Transverse colon (tissue), 4 donors: ENCODE measurements at regions not wholly inside any gene's neighbourhood (a gene's known extent, or its start where the extent isn't known, plus 50 kb on each side); places are given as distances from the start of the nearest gene placed in this dataset.

ENCODE experiments used
- DNase-seq: peaks from one replicate; pipeline ENCODE4 v3.0.0-alpha.2; 2019
- H3K27ac ChIP-seq, 4 donors: fragments of 200-600 bp; sonication (generic); 2 replicates each; pipeline ENCODE4 v1.5.1; 2016 to 2018; ENCODE audit warnings: inconsistent platforms in 4 of 4
- H3K27me3 ChIP-seq: fragments of 200-600 bp; sonication (generic); 2 replicates; pipeline ENCODE4 v1.5.1; 2017; ENCODE audit warnings: inconsistent platforms
- H3K36me3 ChIP-seq, 4 donors: fragments of 200-600 bp; sonication (generic); 2 replicates each; pipeline ENCODE4 v1.5.1; 2017 to 2019; ENCODE audit warnings: inconsistent platforms in 4 of 4
- H3K4me1 ChIP-seq, 4 donors: fragments of 200-600 bp; sonication (generic); 2 replicates each; pipeline ENCODE4 v1.5.1; 2017 to 2020; ENCODE audit warnings: inconsistent platforms in 4 of 4
- H3K4me3 ChIP-seq, 4 donors: fragments of 200-600 bp; sonication (generic); 1 replicate in 1 of 4; 2 replicates in 3 of 4; pipeline versions ENCODE4 v1.5.1 to v1.6.1; 2017 to 2019; ENCODE audit warnings: inconsistent platforms in 4 of 4
- H3K9me3 ChIP-seq, 2 donors: fragments of 200-600 bp; sonication (generic); 2 replicates each; pipeline ENCODE4 v1.5.1; 2017 to 2019; ENCODE audit warnings: inconsistent platforms in 2 of 2
- CTCF ChIP-seq, 5 experiments: fragments of 200-600 bp in 3 of 5; fragments of 450-650 bp in 2 of 5; sonication (generic) in 3 of 5; IDR thresholded peaks; 1 replicate in 2 of 5; 2 replicates in 3 of 5; pipeline ENCODE4 v1.5.1; 2016 to 2017; ENCODE audit warnings: antibody characterized with exemption in 5 of 5, inconsistent platforms in 3 of 5, mild to moderate bottlenecking in 2 of 5, moderate library complexity in 1 of 5
- EP300 ChIP-seq: sonication (generic); formaldehyde crosslinking; IDR thresholded peaks from one replicate; pipeline ENCODE4 v1.6.1; 2017; ENCODE audit warnings: antibody characterized with exemption, low read depth
- POLR2A ChIP-seq: fragments of 450-650 bp; IDR thresholded peaks from one replicate; pipeline ENCODE4 v1.6.1; 2016; ENCODE audit warnings: antibody characterized with exemption, mild to moderate bottlenecking, moderate library complexity
- POLR2AphosphoS5 ChIP-seq, 3 donors: sonication (generic); formaldehyde crosslinking; IDR thresholded peaks; one replicate each; pipeline ENCODE4 v1.6.1; 2016; ENCODE audit warnings: antibody characterized with exemption in 3 of 3
- WGBS, 2 donors: methylation state at CpG; one replicate each; pipeline ENCODE4 v1.1.5; 2018; ENCODE audit warnings: low coverage in 1 of 2; 5-methylcytosine and 5-hydroxymethylcytosine counted together
- in situ Hi-C, 4 donors: fragments of 200-750 bp; cut with MboI; loops; one replicate each; pipeline versions ENCODE4 v1.15.0 to v1.15.1; 2017; ENCODE audit warnings: low sequenced_read_pairs in 3 of 4, low pct_ligation_motif_present in 1 of 4, low pct_unique_long_range_greater_than_20kb in 1 of 4
- intact Hi-C: fragments of 100-400 bp; cut with DNase I; formaldehyde crosslinking; loops from one replicate; pipeline ENCODE4 v1.15.1; 2023; ENCODE audit warnings: low total_unique reads

- DNase-seq: no peak
- no peaks in the 10 kb centered on the region for H3K9me3 ChIP-seq
- no peaks in the 10 kb centered on the region for H3K27me3 ChIP-seq
- WGBS, 2 donors: 55 to 58% methylated on average over 2 of the region's 2 CpGs
- intact Hi-C loops: no loop called here
- no peak overlapping the region for H3K4me3 ChIP-seq
- in situ Hi-C loops: no loop called here
- H3K4me1 ChIP-seq: no peaks in the 10 kb centered on the region
- TF ChIP-seq POLR2A (no peak), POLR2AphosphoS5 (IDR thresholded peaks at IDR 0.05) (no peak), EP300 (no peak), CTCF (IDR thresholded peaks at IDR 0.05) (no peak)
- no peaks in the 10 kb centered on the region for H3K36me3 ChIP-seq
- H3K27ac ChIP-seq: no peak overlapping the region
Observed at GRCh38 chr9:30511666-30512065, 1872.8 kb upstream of the ACO1 start.

- Histone ChIP-seq H3K27me3 (no peaks in the 10 kb centered on the region), H3K36me3 (no peaks in the 10 kb centered on the region), H3K9me3 (no peaks in the 10 kb centered on the region), H3K27ac (no peak overlapping the region), H3K4me3 (no peak overlapping the region), H3K4me1 (no peaks in the 10 kb centered on the region)
- 68 to 71% methylated on average over 1 of the region's 1 CpG for WGBS, 2 donors
- intact Hi-C loops (no loop called here), in situ Hi-C loops (no loop called here)
- no peak for TF ChIP-seq POLR2AphosphoS5 (IDR thresholded peaks at IDR 0.05)
- TF ChIP-seq POLR2A: no peak
- TF ChIP-seq CTCF (IDR thresholded peaks at IDR 0.05): no peak
- no peak for TF ChIP-seq EP300
- DNase-seq: no peak
Observed at GRCh38 chr9:30519166-30519565, 1865.3 kb upstream of the ACO1 start.

GRCh38 chr9:30519756-30520155 lies 1864.7 kb upstream of the ACO1 start:
- in situ Hi-C loops (no loop called here), intact Hi-C loops (no loop called here)
- Histone ChIP-seq H3K4me3 (no peak overlapping the region), H3K27me3 (no peaks in the 10 kb centered on the region), H3K4me1 (no peaks in the 10 kb centered on the region), H3K36me3 (no peaks in the 10 kb centered on the region), H3K27ac (no peak overlapping the region), H3K9me3 (no peaks in the 10 kb centered on the region)
- 48 to 64% methylated on average over 2 of the region's 2 CpGs for WGBS, 2 donors
- DNase-seq: no peak
- TF ChIP-seq POLR2A (no peak), EP300 (no peak), POLR2AphosphoS5 (IDR thresholded peaks at IDR 0.05) (no peak), CTCF (IDR thresholded peaks at IDR 0.05) (no peak)

- Histone ChIP-seq H3K27me3 (no peaks in the 10 kb centered on the region), H3K27ac (no peak overlapping the region), H3K4me3 (no peak overlapping the region), H3K9me3 (no peaks in the 10 kb centered on the region), H3K36me3 (no peaks in the 10 kb centered on the region), H3K4me1 (no peaks in the 10 kb centered on the region)
- no peak for TF ChIP-seq POLR2AphosphoS5 (IDR thresholded peaks at IDR 0.05)
- no peak for TF ChIP-seq CTCF (IDR thresholded peaks at IDR 0.05)
- TF ChIP-seq POLR2A: no peak
- TF ChIP-seq EP300: no peak
- in situ Hi-C loops (no loop called here), intact Hi-C loops (no loop called here)
- WGBS, 2 donors: 86 to 96% methylated on average over 2 of the region's 2 CpGs
- DNase-seq: no peak
Observed at GRCh38 chr9:30522061-30522460, 1862.4 kb upstream of the ACO1 start.
